ENCODE measurements at regions not wholly inside any gene's neighbourhood (a gene's known extent, or its start where the extent isn't known, plus 50 kb on each side); places are given as distances from the start of the nearest gene placed in this dataset.

DNA sequence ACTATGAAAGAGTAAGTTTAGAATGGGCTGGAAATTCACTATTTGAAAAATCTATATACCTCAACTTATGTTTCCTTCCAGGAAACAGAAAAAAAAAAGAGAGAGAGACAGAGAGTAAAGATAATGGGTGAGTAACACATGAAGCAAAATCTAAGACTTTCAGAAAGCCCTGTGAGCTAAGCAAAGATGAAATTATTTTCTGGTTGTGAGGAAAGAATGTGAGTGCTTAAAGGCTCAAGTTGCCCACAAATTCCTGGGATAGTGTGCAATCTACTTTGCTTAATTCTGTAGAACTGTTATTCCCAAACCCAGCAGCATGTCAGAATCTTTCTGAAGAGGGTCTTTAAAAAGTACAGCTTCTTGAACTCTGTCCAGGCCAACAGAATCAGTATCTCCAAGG lies 337.7 kb upstream of the AGTR1 start:
- no peak for TF ChIP-seq EZH2 (IDR thresholded peaks at IDR 0.05; ENCODE audit: low read length)
- TF ChIP-seq, protein P1, sequence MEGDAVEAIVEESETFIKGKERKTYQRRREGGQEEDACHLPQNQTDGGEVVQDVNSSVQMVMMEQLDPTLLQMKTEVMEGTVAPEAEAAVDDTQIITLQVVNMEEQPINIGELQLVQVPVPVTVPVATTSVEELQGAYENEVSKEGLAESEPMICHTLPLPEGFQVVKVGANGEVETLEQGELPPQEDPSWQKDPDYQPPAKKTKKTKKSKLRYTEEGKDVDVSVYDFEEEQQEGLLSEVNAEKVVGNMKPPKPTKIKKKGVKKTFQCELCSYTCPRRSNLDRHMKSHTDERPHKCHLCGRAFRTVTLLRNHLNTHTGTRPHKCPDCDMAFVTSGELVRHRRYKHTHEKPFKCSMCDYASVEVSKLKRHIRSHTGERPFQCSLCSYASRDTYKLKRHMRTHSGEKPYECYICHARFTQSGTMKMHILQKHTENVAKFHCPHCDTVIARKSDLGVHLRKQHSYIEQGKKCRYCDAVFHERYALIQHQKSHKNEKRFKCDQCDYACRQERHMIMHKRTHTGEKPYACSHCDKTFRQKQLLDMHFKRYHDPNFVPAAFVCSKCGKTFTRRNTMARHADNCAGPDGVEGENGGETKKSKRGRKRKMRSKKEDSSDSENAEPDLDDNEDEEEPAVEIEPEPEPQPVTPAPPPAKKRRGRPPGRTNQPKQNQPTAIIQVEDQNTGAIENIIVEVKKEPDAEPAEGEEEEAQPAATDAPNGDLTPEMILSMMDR (optimal IDR thresholded peaks at IDR 0.05 in 1 of 3, IDR thresholded peaks at IDR 0.05 in 1 of 3, conservative IDR thresholded peaks at IDR 0.05 in 1 of 3; ENCODE audit: extremely low read depth in 1 of 3, insufficient read depth in 2 of 3, low read length in 3 of 3) = no peak

All from keratinocyte (primary cell).